Pancreas (tissue), 10 donors: ENCODE measurements at regions not wholly inside any gene's neighbourhood (a gene's known extent, or its start where the extent isn't known, plus 50 kb on each side); places are given as distances from the start of the nearest gene placed in this dataset.

ENCODE experiments used
- ATAC-seq, 4 donors: fragments of 200-7000 bp; cut with Tn5 transposase; one replicate each; pipeline versions ENCODE4 v1.8.0 to v1.9.1; 2020; ENCODE audit warnings: mild to moderate bottlenecking in 4 of 4, moderate library complexity in 4 of 4
- DNase-seq, 6 donors: peaks; one replicate each; pipeline ENCODE4 v3.0.0-alpha.2; 2020
- FAIRE-seq: peaks from 2 replicates; lab custom pipeline; 2012; peaks lifted over from hg19 to GRCh38; lab: Jason Lieb, UNC
- H3K27ac ChIP-seq, 4 donors: fragments of 200-600 bp; sonication (generic); 1 replicate in 3 of 4; 2 replicates in 1 of 4; pipeline versions ENCODE4 v1.5.0 to v1.8.0; 2020
- H3K27me3 ChIP-seq, 4 donors: fragments of 200-600 bp; one replicate each; pipeline ENCODE4 v1.8.0; 2021
- H3K36me3 ChIP-seq, 3 donors: fragments of 200-600 bp; sonication (generic) in 1 of 3; one replicate each; pipeline versions ENCODE4 v1.5.0 to v1.8.0; 2020 to 2021
- H3K4me1 ChIP-seq, 3 donors: fragments of 200-600 bp; one replicate each; pipeline ENCODE4 v1.8.0; 2021
- H3K4me3 ChIP-seq, 4 donors: fragments of 200-600 bp; sonication (generic) in 2 of 4; one replicate each; pipeline versions ENCODE4 v1.5.0 to v1.8.0; 2020 to 2021
- H3K9me3 ChIP-seq, 4 donors: fragments of 200-600 bp; one replicate each; pipeline ENCODE4 v1.8.0; 2021
- CTCF ChIP-seq, 4 donors: fragments of 200-600 bp; sonication (generic) in 3 of 4; IDR thresholded peaks; one replicate each; pipeline versions ENCODE4 v1.5.0 to v1.8.0; 2021; ENCODE audit warnings: antibody characterized with exemption in 4 of 4
- WGBS, 2 donors: extraction: QIAGEN DNeasy Blood & Tissue Kit; methylation state at CpG; one replicate each; pipeline ENCODE4 v1.1.7; 2013; 5-methylcytosine and 5-hydroxymethylcytosine counted together
- intact Hi-C, 3 donors: fragments of 100-400 bp; cut with DNase I; formaldehyde crosslinking; loops; one replicate each; pipeline versions ENCODE4 v1.11.1 to v1.14.2; 2022
- donor health status: healthy with polysubstance abuse.
- donor health status: DM: no; HTN: no; CAD: no; lungs with moderate emphysema.
- donor health status: DM: no; HTN: no; CAD: no.
- donor health status: control.
- donor health status: control.
- donor health status: Bipolar disorder and iron deficiency.
- donor health status: DM: yes; HTN: yes; CAD: no.
- donor health status: DM: no; HTN: no; CAD: no.
- donor health status: DM: no; HTN: no; CAD: no.
- donor health status: DM: yes; HTN: yes; CAD: no.

GRCh38 chr3:151630938-151631441 lies 102.7 kb upstream of the AADACL2 start:
- peaks cover 0 to 17% (median 0%) of the 10 kb centered on the region in 3 donors for H3K4me1 ChIP-seq
- no peak for TF ChIP-seq CTCF (IDR thresholded peaks at IDR 0.05)
- no peak overlapping the region for H3K4me3 ChIP-seq
- H3K9me3 ChIP-seq = no peaks in the 10 kb centered on the region
- intact Hi-C loops = no loop called here
- WGBS, 2 donors = 16 to 21% methylated on average over 1 of the region's 1 CpG
- DNase-seq = no peak
- no peak for FAIRE-seq
- ATAC-seq = peak; percentile 81 to 94 (median 89)
- H3K27ac ChIP-seq = no peak overlapping the region
- H3K27me3 ChIP-seq = no peaks in the 10 kb centered on the region
- no peaks in the 10 kb centered on the region for H3K36me3 ChIP-seq

GRCh38 chr3:151630035-151630434 lies 103.7 kb upstream of the AADACL2 start:
- intact Hi-C loops = no loop called here

GRCh38 chr3:151625586-151625985 lies 108.1 kb upstream of the AADACL2 start:
- no peaks in the 10 kb centered on the region for H3K9me3 ChIP-seq
- TF ChIP-seq CTCF (IDR thresholded peaks at IDR 0.05) = no peak
- no peaks in the 10 kb centered on the region for H3K27me3 ChIP-seq
- 64 to 70% methylated on average over 1 of the region's 1 CpG for WGBS, 2 donors
- no peak for FAIRE-seq
- peaks cover 0 to 4% (median 0%) of the 10 kb centered on the region in 3 donors for H3K4me1 ChIP-seq
- no peak for DNase-seq
- ATAC-seq = no peak
- intact Hi-C loops = no loop called here
- no peak overlapping the region for H3K4me3 ChIP-seq
- no peak overlapping the region for H3K27ac ChIP-seq
- no peaks in the 10 kb centered on the region for H3K36me3 ChIP-seq

More at GRCh38 chr3:151630035-151630434, 103.7 kb upstream of the AADACL2 start:
- peak in 2 of 4 donors; percentile 27 for ATAC-seq
- 30 to 31% methylated on average over 3 of the region's 3 CpGs for WGBS, 2 donors
- no peak for FAIRE-seq
- no peak for DNase-seq
- no peak for TF ChIP-seq CTCF (IDR thresholded peaks at IDR 0.05)
- H3K27ac ChIP-seq = no peak overlapping the region
- no peak overlapping the region for H3K4me3 ChIP-seq
- H3K27me3 ChIP-seq = no peaks in the 10 kb centered on the region
- no peaks in the 10 kb centered on the region for H3K9me3 ChIP-seq
- no peaks in the 10 kb centered on the region for H3K36me3 ChIP-seq
- H3K4me1 ChIP-seq = peaks cover 0 to 17% (median 0%) of the 10 kb centered on the region in 3 donors

GRCh38 chr3:151625086-151625485 lies 108.6 kb upstream of the AADACL2 start:
- TF ChIP-seq CTCF (IDR thresholded peaks at IDR 0.05) = no peak
- Histone ChIP-seq H3K36me3 (no peaks in the 10 kb centered on the region), H3K4me1 (peaks cover 0 to 2% (median 0%) of the 10 kb centered on the region in 3 donors), H3K9me3 (no peaks in the 10 kb centered on the region), H3K27me3 (no peaks in the 10 kb centered on the region), H3K4me3 (no peak overlapping the region), H3K27ac (no peak overlapping the region)
- FAIRE-seq = no peak
- WGBS, 2 donors = 77 to 89% methylated on average over 3 of the region's 3 CpGs
- intact Hi-C loops = no loop called here
- no peak for ATAC-seq
- no peak for DNase-seq

- Histone ChIP-seq H3K36me3 (no peaks in the 10 kb centered on the region), H3K9me3 (no peaks in the 10 kb centered on the region), H3K27ac (no peak overlapping the region), H3K4me3 (no peak overlapping the region), H3K27me3 (no peaks in the 10 kb centered on the region), H3K4me1 (no peaks in the 10 kb centered on the region)
- intact Hi-C loops = no loop called here
- TF ChIP-seq CTCF (IDR thresholded peaks at IDR 0.05) = no peak
- FAIRE-seq (no peak), ATAC-seq (no peak), DNase-seq (no peak)
Observed at GRCh38 chr3:151620071-151620470, 113.7 kb upstream of the AADACL2 start.
